NCI-H2081 (cell line): ENCODE measurements at regions not wholly inside any gene's neighbourhood (a gene's known extent, or its start where the extent isn't known, plus 50 kb on each side); places are given as distances from the start of the nearest gene placed in this dataset.

Experiments used
- DNase-seq, 2 experiments: peaks; one replicate each; lab custom pipeline; 2025; lab: John Stamatoyannopoulos, UW

GRCh38 chr1:38133304-38133703, 86.7 kb upstream of the POU3F1 start:
- no peak for DNase-seq

GRCh38 chr1:38132681-38133080, 86.1 kb upstream of the POU3F1 start:
- no peak for DNase-seq

GRCh38 chr1:38131024-38131585, 84.5 kb upstream of the POU3F1 start:
- no peak for DNase-seq

- DNase-seq = no peak
Measured at GRCh38 chr1:38129971-38130370, 83.4 kb upstream of the POU3F1 start.

- DNase-seq = no peak
Measured at GRCh38 chr1:38129473-38129872, 82.9 kb upstream of the POU3F1 start.

GRCh38 chr1:38128926-38129453, 82.4 kb upstream of the POU3F1 start:
- DNase-seq = no peak

- no peak for DNase-seq
Measured at GRCh38 chr1:38128511-38128910, 81.9 kb upstream of the POU3F1 start.

- DNase-seq = no peak
Measured at GRCh38 chr1:38127428-38127827, 80.8 kb upstream of the POU3F1 start.

GRCh38 chr1:38126970-38127369, 80.4 kb upstream of the POU3F1 start:
- DNase-seq = no peak

- no peak for DNase-seq
Measured at GRCh38 chr1:38125837-38126520, 79.4 kb upstream of the POU3F1 start.

- DNase-seq = no peak
Measured at GRCh38 chr1:38125016-38125415, 78.4 kb upstream of the POU3F1 start.

- DNase-seq = no peak
Measured at GRCh38 chr1:38123356-38124135, 77.0 kb upstream of the POU3F1 start.

GRCh38 chr1:38121231-38121680, 74.7 kb upstream of the POU3F1 start:
- DNase-seq = no peak

- no peak for DNase-seq
Measured at GRCh38 chr1:38120552-38121230, 74.1 kb upstream of the POU3F1 start.

- DNase-seq = no peak
Measured at GRCh38 chr1:38118976-38119375, 72.4 kb upstream of the POU3F1 start.

GRCh38 chr1:38117444-38117887, 70.9 kb upstream of the POU3F1 start:
- no peak for DNase-seq

- no peak for DNase-seq
Measured at GRCh38 chr1:38115682-38116202, 69.1 kb upstream of the POU3F1 start.

GRCh38 chr1:38115226-38115625, 68.6 kb upstream of the POU3F1 start:
- DNase-seq = no peak

- no peak for DNase-seq
Measured at GRCh38 chr1:38114241-38115026, 67.8 kb upstream of the POU3F1 start.

- no peak for DNase-seq
Measured at GRCh38 chr1:38113159-38113666, 66.6 kb upstream of the POU3F1 start.

GRCh38 chr1:38111589-38111988, 65.0 kb upstream of the POU3F1 start:
- DNase-seq = no peak
